ENCODE measurements at regions not wholly inside any gene's neighbourhood (a gene's known extent, or its start where the extent isn't known, plus 50 kb on each side); places are given as distances from the start of the nearest gene placed in this dataset.

DNA sequence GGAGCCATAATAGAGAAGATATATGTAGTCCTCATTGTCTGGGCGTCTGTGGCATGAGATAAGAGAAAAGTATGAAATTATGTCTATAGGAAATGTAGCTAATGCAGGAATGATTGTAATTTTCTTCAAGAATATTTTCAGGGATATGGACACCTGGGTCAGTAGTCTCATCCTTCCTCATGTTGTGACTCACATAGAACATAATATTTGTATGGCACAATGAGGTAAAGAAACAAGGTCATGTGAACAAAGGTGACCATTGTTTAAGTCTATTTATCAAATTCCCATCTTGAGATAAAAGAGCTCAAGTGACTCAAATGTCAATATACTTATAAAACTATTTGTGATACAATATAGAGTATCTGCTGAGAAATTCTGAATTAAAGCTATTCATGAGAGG, 345.5 kb upstream of the ROBO1 start:
- Mint-ChIP-seq H3K4me1 (ENCODE audit: low read depth) (no peaks in the 10 kb centered on the region), H3K27me3 (ENCODE audit: low read depth) (no peaks in the 10 kb centered on the region), H3K9me3 (peaks cover 4% of the 10 kb centered on the region), H3K36me3 (ENCODE audit: low read depth) (no peaks in the 10 kb centered on the region), H3K4me3 (no peak overlapping the region), H3K27ac (no peak overlapping the region)

DNA sequence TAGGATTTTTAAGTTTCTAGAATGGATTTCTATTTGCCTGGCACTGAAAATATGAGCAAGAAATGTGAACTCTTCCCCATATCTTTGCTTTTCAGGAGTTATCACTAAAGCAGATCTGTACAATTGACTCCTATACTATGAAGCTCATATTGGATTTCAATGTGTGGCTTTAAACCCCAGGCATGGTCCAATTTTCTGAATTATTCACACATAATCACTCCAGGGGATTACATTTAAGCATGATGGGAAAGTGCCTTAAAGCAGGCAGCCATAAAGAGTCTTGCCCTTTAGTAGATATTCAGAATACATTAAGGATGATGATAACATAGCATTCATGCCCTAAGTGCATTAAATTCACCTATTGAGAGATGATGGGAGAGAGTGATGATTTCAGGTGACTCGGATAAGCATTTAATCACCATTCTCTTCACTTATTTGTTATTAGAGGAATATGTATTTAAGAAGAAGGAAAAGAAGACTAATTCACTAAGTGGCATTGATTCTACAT, 331.8 kb upstream of the ROBO1 start:
- no peak overlapping the region for H3K4me3 Mint-ChIP-seq
- no peaks in the 10 kb centered on the region for H3K4me1 Mint-ChIP-seq (ENCODE audit: low read depth)
- no peaks in the 10 kb centered on the region for H3K27me3 Mint-ChIP-seq (ENCODE audit: low read depth)
- H3K9me3 Mint-ChIP-seq, result peaks cover 13% of the 10 kb centered on the region
- no peaks in the 10 kb centered on the region for H3K36me3 Mint-ChIP-seq (ENCODE audit: low read depth)
- no peak overlapping the region for H3K27ac Mint-ChIP-seq

DNA sequence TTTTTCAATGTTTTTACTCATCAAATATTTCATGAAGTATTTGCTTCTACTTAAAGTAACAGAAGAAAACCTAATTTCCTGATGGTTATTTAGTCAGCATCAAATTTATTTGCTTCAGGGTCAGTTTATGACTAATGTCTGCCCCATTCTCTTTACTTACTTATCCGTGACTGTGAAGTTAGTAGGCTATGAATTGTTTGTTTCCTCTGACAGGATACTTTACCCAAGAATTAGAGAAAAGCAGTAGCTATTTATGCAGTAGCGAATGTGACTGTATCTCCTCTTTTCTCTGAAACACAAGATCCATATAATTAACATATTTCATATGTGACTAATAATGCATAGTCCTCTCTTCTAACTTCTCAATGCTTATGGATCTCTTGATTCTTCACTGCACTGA, 329.9 kb upstream of the ROBO1 start:
- no peaks in the 10 kb centered on the region for H3K36me3 Mint-ChIP-seq (ENCODE audit: low read depth)
- no peaks in the 10 kb centered on the region for H3K27me3 Mint-ChIP-seq (ENCODE audit: low read depth)
- no peak overlapping the region for H3K4me3 Mint-ChIP-seq
- peaks cover 8% of the 10 kb centered on the region for H3K9me3 Mint-ChIP-seq
- H3K27ac Mint-ChIP-seq, result no peak overlapping the region
- no peaks in the 10 kb centered on the region for H3K4me1 Mint-ChIP-seq (ENCODE audit: low read depth)

DNA sequence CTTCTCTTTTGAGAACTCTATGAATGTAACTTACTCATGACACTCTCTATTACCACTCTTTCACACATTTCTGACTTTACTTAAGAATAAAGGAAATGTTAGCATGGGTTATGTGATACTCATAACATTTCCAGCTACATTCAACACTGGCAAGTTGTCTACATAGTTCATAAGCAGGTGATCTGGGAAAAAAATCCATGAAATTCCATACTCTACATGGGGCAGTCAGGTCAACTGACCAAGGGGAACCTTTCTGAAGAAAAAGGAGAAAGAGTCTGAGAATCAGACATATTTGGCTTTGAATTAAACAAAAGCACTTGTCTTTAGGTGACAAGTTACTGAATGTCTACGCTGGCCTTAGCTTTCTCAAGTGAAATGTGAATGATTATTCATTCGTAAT, 329.1 kb upstream of the ROBO1 start:
- Mint-ChIP-seq H3K4me3 (no peak overlapping the region), H3K9me3 (peaks cover 8% of the 10 kb centered on the region), H3K36me3 (ENCODE audit: low read depth) (no peaks in the 10 kb centered on the region), H3K27me3 (ENCODE audit: low read depth) (no peaks in the 10 kb centered on the region), H3K27ac (no peak overlapping the region), H3K4me1 (ENCODE audit: low read depth) (no peaks in the 10 kb centered on the region)

DNA sequence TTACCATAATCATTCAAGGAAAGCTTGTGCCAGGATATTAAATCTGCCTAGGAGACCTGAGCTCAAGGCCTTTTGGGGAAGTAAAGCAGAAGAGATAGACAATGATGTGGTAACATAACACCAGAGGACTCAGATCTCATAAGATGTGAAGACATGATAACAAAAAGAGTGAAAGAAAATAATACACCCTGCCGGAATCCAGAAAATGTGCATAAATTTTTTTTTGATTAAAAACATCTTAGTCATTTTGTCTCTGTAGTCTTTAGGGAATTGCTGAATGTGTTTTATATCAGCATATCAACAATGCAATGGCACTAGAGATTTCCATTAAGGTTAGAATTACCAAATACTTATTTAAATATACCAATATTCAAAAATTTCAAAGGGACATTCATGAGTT, 326.8 kb upstream of the ROBO1 start:
- no peaks in the 10 kb centered on the region for H3K36me3 Mint-ChIP-seq (ENCODE audit: low read depth)
- H3K4me1 Mint-ChIP-seq (ENCODE audit: low read depth), result no peaks in the 10 kb centered on the region
- H3K4me3 Mint-ChIP-seq, result no peak overlapping the region
- no peaks in the 10 kb centered on the region for H3K27me3 Mint-ChIP-seq (ENCODE audit: low read depth)
- H3K27ac Mint-ChIP-seq, result no peak overlapping the region
- peaks cover 3% of the 10 kb centered on the region for H3K9me3 Mint-ChIP-seq

DNA sequence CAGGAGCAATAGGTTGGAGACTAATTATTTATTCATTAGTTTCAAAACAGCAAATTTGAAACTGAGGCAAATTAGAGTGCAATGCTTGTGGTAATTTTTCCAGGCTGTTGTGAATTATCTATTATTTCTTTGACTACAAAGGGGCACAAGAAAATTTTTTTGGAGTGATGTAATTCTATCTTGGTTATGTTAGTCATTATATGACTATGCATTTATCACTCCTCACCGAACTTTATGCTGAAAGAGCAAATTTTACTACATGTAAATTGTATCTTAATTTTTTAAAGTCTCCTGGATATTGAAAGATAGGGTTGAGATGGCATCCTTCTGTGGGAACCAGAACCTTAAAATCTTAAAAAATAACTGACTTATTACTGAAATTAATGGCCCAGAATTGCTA, 320.0 kb upstream of the ROBO1 start:
- Mint-ChIP-seq H3K36me3 (ENCODE audit: low read depth) (no peaks in the 10 kb centered on the region), H3K4me3 (no peak overlapping the region), H3K27ac (no peak overlapping the region), H3K4me1 (ENCODE audit: low read depth) (no peaks in the 10 kb centered on the region), H3K27me3 (ENCODE audit: low read depth) (no peaks in the 10 kb centered on the region), H3K9me3 (peaks cover 11% of the 10 kb centered on the region)

DNA sequence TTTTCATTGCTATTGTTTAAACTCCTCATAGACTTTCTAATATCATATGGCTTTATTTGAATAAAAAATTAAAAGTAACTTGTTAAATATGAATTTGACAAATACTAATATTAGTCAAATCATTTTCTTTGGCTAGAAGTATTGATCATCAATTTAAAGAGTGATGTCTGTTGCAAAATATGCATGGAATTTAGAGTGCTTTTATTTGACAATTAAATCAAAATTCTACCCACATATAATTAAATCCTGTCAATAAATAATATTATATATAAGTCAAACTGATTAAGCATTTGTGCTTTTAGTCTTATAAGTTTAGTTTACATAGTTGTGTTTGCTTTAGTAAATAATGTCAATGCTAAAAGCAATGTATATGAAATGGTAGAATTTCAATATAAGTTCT, 318.6 kb upstream of the ROBO1 start:
- H3K4me1 Mint-ChIP-seq (ENCODE audit: low read depth), result no peaks in the 10 kb centered on the region
- no peak overlapping the region for H3K27ac Mint-ChIP-seq
- no peaks in the 10 kb centered on the region for H3K36me3 Mint-ChIP-seq (ENCODE audit: low read depth)
- H3K4me3 Mint-ChIP-seq, result no peak overlapping the region
- H3K27me3 Mint-ChIP-seq (ENCODE audit: low read depth), result no peaks in the 10 kb centered on the region
- peaks cover 16% of the 10 kb centered on the region for H3K9me3 Mint-ChIP-seq

DNA sequence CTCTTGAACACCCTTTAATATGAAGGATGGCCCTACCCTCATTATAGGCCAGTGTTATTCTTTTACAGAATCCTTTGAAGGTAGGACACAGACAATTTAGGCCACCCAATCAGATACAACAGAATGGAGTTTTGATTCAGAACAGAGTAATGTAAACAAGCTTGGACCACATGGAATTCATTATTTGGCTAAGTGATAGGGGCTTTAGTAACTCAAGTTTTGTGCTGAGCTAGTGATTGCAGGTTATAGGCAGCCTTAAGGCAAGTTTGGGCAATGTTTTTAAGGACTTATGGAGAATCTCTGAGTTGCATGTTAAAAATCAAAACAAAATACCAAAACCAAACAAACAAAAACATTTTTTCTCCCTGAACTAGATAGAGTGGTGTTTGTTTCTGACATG, 312.1 kb upstream of the ROBO1 start:
- no peaks in the 10 kb centered on the region for H3K27me3 Mint-ChIP-seq (ENCODE audit: low read depth)
- no peaks in the 10 kb centered on the region for H3K4me1 Mint-ChIP-seq (ENCODE audit: low read depth)
- H3K9me3 Mint-ChIP-seq, result peaks cover 27% of the 10 kb centered on the region
- H3K27ac Mint-ChIP-seq, result no peak overlapping the region
- H3K36me3 Mint-ChIP-seq (ENCODE audit: low read depth), result no peaks in the 10 kb centered on the region
- H3K4me3 Mint-ChIP-seq, result no peak overlapping the region

DNA sequence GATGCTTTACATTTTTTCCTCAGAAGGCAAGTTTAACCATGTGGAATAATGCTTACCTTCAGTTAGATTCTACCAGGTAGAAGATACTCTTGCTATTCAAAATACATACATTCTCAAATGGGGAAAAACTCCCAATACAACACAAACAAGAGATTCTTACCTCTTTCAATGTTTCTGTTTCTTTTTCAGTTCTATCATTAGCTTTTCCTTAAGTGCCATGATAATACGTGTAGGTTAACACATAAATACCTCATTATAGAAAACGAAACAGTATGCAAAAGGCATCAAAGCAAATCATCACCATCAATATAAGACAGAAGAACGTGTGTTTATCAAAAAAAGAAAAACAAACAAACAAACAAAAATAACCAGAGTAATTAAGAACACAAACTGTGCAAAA, 300.7 kb upstream of the ROBO1 start:
- H3K36me3 Mint-ChIP-seq (ENCODE audit: low read depth), result no peaks in the 10 kb centered on the region
- no peaks in the 10 kb centered on the region for H3K4me1 Mint-ChIP-seq (ENCODE audit: low read depth)
- no peak overlapping the region for H3K4me3 Mint-ChIP-seq
- peaks cover 22% of the 10 kb centered on the region for H3K9me3 Mint-ChIP-seq
- H3K27me3 Mint-ChIP-seq (ENCODE audit: low read depth), result no peaks in the 10 kb centered on the region
- H3K27ac Mint-ChIP-seq, result no peak overlapping the region

DNA sequence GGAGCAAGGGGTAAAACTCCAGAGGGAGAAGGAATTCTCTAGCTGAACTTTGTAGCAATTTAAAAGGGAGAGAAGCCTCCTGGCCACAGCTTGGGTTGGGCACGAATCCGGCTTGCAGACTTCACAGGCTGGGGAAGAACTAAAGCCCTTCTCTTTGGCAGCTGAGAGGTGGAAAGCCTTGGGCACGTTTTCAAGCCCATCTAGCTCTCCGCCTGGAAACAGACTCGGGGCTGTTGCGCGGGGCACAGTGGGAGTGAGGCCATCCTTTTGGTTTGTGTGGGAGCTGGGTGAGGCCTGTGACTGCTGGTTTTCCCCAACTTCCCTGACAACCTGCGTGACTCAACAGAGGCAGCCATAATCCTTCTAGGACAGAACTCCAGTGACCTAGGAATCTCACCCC, 295.7 kb upstream of the ROBO1 start:
- H3K27ac Mint-ChIP-seq, result no peak overlapping the region
- peaks cover 14% of the 10 kb centered on the region for H3K9me3 Mint-ChIP-seq
- H3K4me1 Mint-ChIP-seq (ENCODE audit: low read depth), result no peaks in the 10 kb centered on the region
- H3K4me3 Mint-ChIP-seq, result no peak overlapping the region
- no peaks in the 10 kb centered on the region for H3K27me3 Mint-ChIP-seq (ENCODE audit: low read depth)
- no peaks in the 10 kb centered on the region for H3K36me3 Mint-ChIP-seq (ENCODE audit: low read depth)

DNA sequence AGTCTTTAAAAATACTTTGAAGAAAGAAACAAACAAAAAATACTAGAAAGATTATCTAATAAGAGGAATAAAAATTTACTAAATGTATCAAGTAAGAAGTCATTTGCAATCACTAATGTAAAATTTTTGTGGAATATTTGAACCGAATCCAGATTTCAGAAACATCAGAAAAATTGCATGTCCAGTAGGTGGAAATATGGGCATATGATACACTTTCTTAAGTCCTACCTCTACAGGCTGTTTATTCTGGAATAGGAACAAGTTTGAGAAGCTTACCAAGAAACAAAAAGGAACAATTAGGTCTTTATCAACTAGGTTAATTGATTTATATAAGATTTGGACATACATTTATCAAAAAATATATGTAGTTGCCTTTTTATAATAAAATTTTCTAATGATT, 292.9 kb upstream of the ROBO1 start:
- Mint-ChIP-seq H3K4me3 (no peak overlapping the region), H3K27me3 (ENCODE audit: low read depth) (no peaks in the 10 kb centered on the region), H3K27ac (no peak overlapping the region), H3K4me1 (ENCODE audit: low read depth) (no peaks in the 10 kb centered on the region), H3K36me3 (ENCODE audit: low read depth) (no peaks in the 10 kb centered on the region), H3K9me3 (peaks cover 18% of the 10 kb centered on the region)

DNA sequence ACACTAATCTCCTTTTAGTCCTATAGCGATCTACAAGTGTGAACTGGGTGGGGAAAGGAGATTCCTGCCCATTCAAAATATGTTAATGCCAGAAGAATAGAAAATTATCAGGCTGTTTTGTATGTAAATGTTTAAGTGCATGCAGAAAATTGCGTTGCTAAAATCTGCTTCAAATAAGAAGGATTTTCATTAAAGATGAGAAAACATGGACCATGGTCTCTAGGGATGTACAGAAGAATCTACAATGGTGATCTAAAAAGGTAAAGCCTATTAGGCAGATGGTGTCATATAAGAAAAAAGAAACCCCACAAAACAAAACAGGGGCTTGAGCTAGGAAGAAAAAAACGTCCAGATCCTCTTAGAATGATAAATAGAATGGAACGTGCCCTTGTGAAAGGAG, 287.5 kb upstream of the ROBO1 start:
- H3K27ac Mint-ChIP-seq, result no peak overlapping the region
- no peaks in the 10 kb centered on the region for H3K4me1 Mint-ChIP-seq (ENCODE audit: low read depth)
- H3K4me3 Mint-ChIP-seq, result no peak overlapping the region
- peaks cover 17% of the 10 kb centered on the region for H3K9me3 Mint-ChIP-seq
- H3K27me3 Mint-ChIP-seq (ENCODE audit: low read depth), result no peaks in the 10 kb centered on the region
- H3K36me3 Mint-ChIP-seq (ENCODE audit: low read depth), result no peaks in the 10 kb centered on the region

DNA sequence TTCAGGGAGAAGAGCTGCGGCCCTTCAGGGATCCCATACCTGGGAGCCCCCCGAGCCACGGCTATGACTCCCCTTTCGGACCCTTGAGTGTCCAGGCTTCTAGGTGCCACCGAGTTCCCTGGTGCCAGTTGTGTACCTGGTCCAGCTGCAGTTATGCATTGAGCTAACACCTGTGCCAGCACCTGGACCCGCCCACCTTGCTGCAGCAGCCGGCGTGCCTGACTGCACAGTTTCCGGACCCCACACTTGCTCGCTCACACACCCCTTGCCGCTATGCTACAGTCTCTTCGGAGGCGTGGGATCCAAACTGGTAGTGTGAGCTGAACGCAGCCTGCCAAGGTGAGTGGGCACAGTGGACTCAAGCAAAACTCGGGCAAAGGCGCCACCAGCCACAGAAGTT, 284.5 kb upstream of the ROBO1 start:
- no peaks in the 10 kb centered on the region for H3K27me3 Mint-ChIP-seq (ENCODE audit: low read depth)
- H3K27ac Mint-ChIP-seq, result no peak overlapping the region
- no peaks in the 10 kb centered on the region for H3K36me3 Mint-ChIP-seq (ENCODE audit: low read depth)
- H3K9me3 Mint-ChIP-seq, result peaks cover 17% of the 10 kb centered on the region
- H3K4me3 Mint-ChIP-seq, result no peak overlapping the region
- H3K4me1 Mint-ChIP-seq (ENCODE audit: low read depth), result no peaks in the 10 kb centered on the region

DNA sequence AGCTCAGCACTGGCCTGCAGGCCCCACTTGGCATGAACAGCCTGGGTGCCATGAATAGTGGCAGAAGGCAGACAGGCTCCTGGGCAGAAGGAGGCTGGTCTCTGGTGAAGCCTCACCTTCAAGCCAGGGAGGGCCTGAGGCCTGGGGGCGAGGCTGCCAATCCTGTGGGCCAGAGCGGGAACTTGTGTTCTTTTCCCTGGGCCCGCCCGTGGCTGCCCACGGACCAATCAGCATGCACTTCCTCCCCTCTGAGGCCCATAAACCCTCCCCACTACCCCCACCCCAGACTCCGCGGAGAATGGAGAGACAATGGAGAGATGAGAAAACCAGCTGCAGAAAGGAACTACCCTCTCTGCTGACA, 283.8 kb upstream of the ROBO1 start:
- no peaks in the 10 kb centered on the region for H3K4me1 Mint-ChIP-seq (ENCODE audit: low read depth)

DNA sequence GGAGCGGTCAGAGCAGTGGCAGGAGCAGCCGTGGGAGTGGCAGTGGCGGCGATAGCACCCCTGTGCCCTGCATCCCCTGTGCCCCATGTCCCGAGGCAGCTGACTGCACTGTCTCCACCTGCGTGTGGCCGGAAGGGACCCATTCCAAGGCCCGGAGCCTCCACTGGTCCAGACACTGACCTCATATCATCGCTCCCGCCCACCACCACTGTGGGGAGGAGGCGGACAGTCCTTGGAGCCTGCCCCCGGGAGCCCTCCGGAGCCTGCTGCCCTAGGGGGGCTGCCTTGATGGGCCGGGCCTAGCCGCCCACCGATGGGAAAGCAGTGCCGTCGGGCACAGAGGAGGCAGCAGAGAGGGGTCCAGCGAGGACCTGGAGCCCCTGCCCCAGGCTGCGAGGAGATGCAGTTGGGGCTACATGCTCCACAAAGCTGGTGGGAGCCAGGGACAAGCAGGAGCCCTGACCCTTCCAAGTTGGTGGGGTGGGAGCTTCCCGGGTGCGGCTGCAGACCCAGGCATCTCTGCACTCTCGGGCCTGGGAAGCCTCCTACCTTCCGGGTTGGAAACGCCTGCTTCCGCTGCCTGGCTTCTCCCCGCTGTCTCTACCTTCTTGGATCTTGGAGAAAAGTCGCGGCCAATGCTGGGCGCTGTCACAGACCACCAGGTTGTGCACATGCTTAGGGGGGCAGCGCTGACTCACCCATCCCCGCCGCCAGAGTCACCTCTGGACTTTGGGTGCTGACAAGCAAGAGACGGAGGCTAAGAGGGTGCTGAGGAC, 283.2 kb upstream of the ROBO1 start:
- Mint-ChIP-seq H3K27ac (no peak overlapping the region), H3K4me3 (no peak overlapping the region), H3K36me3 (ENCODE audit: low read depth) (no peaks in the 10 kb centered on the region), H3K9me3 (peaks cover 19% of the 10 kb centered on the region), H3K4me1 (ENCODE audit: low read depth) (no peaks in the 10 kb centered on the region), H3K27me3 (ENCODE audit: low read depth) (no peaks in the 10 kb centered on the region)

More for the DNA sequence above, 283.8 kb upstream of the ROBO1 start:
- Mint-ChIP-seq H3K27me3 (ENCODE audit: low read depth) (no peaks in the 10 kb centered on the region), H3K4me3 (no peak overlapping the region), H3K27ac (no peak overlapping the region), H3K9me3 (peaks cover 16% of the 10 kb centered on the region), H3K36me3 (ENCODE audit: low read depth) (no peaks in the 10 kb centered on the region)

DNA sequence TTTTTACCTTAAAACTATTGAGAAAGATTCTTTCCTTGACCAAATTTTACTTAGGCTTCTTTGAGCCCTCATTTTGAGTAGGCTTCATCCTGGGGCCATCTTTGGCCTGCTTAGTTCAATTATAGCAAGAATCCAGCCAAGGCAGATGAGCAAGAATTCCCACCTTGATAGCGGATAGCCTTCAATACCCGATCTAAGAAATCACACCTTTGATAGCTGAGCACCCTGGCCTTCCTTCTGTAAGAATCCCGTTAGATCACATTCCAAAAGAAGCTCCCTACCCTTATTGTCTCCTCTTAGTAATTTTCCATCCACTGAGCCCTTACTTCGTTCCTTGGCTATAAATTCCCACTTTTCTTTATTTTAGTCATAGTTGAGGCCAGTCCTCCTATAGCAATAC, 275.4 kb upstream of the ROBO1 start:
- Mint-ChIP-seq H3K27me3 (ENCODE audit: low read depth) (no peaks in the 10 kb centered on the region), H3K36me3 (ENCODE audit: low read depth) (no peaks in the 10 kb centered on the region), H3K27ac (no peak overlapping the region), H3K4me3 (no peak overlapping the region), H3K9me3 (peaks cover 11% of the 10 kb centered on the region), H3K4me1 (ENCODE audit: low read depth) (no peaks in the 10 kb centered on the region)
